ENCODE measurements at regions not wholly inside any gene's neighbourhood (a gene's known extent, or its start where the extent isn't known, plus 50 kb on each side); places are given as distances from the start of the nearest gene placed in this dataset.

DNA sequence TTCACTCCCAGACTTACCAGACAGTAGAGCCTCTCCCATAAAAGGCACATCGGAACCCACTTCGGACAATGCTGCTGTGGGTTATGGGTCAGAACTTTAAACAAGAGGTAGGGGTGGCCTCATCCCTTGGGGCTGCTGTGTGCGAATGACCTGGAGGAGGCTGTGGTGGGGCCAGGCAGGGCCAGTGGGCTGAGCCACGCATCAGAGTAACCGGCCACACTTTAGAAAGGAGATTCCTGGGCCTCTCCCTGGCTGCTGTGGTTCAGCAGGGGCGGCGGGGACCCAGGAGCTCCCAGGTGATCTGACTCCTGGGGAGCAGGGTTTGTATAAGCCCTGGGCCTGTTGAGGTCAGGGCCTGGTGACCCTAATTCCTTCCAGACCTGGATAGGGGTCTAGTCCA, 110.2 kb upstream of the C1orf174 start:
- Histone ChIP-seq H3K27me3 (peaks cover 0 to 18% (median 0%) of the 10 kb centered on the region in 3 donors), H3K4me3 (no peak overlapping the region), H3K36me3 (no peaks in the 10 kb centered on the region), H3K9me3 (peaks cover 0 to 17% (median 10%) of the 10 kb centered on the region in 4 donors), H3K4me1 (no peaks in the 10 kb centered on the region), H3K27ac (no peak overlapping the region)
- peak in 1 of 2 donors; percentile 3 for DNase-seq
- 74 to 94% (median 81%) methylated on average over 3 to 7 of the region's 7 CpGs for WGBS, 5 donors
- intact Hi-C loops (cut with DNase I; ENCODE audit: low total_unique reads): no loop called here
- TF ChIP-seq, protein P1, sequence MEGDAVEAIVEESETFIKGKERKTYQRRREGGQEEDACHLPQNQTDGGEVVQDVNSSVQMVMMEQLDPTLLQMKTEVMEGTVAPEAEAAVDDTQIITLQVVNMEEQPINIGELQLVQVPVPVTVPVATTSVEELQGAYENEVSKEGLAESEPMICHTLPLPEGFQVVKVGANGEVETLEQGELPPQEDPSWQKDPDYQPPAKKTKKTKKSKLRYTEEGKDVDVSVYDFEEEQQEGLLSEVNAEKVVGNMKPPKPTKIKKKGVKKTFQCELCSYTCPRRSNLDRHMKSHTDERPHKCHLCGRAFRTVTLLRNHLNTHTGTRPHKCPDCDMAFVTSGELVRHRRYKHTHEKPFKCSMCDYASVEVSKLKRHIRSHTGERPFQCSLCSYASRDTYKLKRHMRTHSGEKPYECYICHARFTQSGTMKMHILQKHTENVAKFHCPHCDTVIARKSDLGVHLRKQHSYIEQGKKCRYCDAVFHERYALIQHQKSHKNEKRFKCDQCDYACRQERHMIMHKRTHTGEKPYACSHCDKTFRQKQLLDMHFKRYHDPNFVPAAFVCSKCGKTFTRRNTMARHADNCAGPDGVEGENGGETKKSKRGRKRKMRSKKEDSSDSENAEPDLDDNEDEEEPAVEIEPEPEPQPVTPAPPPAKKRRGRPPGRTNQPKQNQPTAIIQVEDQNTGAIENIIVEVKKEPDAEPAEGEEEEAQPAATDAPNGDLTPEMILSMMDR (IDR thresholded peaks at IDR 0.05): no peak
- TF ChIP-seq POLR2AphosphoS5 (IDR thresholded peaks at IDR 0.05) (no peak), EP300 (IDR thresholded peaks at IDR 0.05) (no peak), POLR2A (IDR thresholded peaks at IDR 0.05) (no peak)

DNA sequence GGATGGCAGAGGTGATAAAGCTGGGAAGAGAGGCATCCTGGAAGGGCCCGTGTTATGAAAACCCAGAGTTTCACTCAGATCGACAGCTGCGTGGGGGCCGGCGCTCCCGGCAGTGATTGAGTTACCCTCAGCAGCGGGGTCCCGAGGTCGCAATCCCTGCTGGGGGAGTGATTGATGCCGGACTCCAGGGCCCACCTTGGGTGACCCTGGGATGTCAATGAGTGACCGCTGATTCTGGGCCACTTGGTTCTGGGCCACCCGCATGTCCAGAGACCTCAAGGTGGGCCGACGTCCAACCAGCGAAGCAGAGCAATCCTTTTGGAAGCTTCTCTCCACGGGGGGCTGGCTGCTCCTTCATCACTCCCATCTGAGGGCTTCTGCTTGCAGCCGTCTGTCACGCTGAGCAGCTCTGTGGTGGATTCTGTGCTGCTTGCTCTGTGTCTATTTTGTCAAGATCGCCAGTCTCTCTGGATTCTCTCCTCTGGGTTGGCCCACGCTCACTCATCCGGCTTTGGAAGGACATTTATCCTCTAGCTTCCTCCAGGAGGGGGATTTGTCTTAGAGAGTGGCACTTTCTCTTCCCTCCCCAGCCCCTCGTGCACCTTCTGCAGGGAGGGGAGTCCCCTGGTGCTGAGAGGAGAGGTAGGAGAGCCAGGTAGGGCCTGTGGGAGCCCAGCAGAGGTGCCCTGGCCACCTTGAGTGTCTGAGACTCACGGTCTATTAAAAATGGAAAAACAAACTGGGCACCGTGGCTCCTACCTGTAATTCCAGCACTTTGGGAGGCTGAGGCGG, 110.9 kb upstream of the C1orf174 start:
- intact Hi-C loops (cut with DNase I; ENCODE audit: low total_unique reads): no loop called here

DNA sequence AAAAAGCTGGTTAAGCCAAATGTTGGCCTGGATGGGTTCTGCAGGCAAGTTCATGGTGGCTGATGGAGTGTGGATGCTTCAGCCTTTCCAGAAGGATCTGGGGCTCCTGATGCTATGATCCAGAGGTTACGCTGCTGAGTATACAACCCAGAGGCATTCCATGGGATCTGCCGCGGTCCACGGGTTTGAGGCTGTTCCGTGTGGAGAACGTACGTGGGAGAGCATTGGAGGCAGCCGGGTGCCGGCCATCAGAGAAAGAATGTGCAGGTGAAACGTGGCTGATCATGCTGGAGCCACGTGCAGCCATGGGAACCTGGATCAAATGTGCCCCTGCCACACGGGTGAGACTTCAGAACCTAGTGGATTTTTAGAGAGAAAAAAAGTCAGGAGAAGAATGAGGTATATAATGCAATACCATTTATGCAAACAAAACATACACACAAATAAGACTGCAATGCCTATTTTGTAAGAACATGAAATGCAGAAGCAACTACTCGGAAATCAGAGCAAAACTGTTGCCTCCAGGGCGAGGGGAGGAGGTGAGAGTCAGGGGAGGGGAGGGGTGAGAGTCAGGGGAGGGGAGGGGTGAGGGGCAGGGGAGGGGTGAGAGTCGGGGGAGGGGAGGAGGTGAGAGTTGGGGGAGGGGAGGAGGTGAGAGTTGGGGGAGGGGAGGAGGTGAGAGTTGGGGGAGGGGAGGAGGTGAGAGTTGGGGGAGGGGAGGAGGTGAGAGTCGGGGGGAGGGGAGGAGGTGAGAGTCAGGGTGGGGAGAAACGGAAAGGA, 116.5 kb upstream of the C1orf174 start:
- H3K27ac ChIP-seq: no peak overlapping the region
- no peaks in the 10 kb centered on the region for H3K36me3 ChIP-seq
- H3K4me3 ChIP-seq: no peak overlapping the region
- no peak for DNase-seq
- intact Hi-C loops (cut with DNase I; ENCODE audit: low total_unique reads): no loop called here
- H3K9me3 ChIP-seq: no peaks in the 10 kb centered on the region
- H3K27me3 ChIP-seq: peaks cover 0 to 16% (median 4%) of the 10 kb centered on the region in 3 donors
- TF ChIP-seq EP300 (IDR thresholded peaks at IDR 0.05): no peak
- TF ChIP-seq POLR2AphosphoS5 (IDR thresholded peaks at IDR 0.05): no peak
- TF ChIP-seq POLR2A (IDR thresholded peaks at IDR 0.05): no peak
- TF ChIP-seq, protein P1 (IDR thresholded peaks at IDR 0.05): no peak
- no peaks in the 10 kb centered on the region for H3K4me1 ChIP-seq
- 72 to 85% (median 79%) methylated on average over 16 to 17 of the region's 17 CpGs for WGBS, 5 donors

More for the DNA sequence above, 110.9 kb upstream of the C1orf174 start:
- TF ChIP-seq POLR2A (IDR thresholded peaks at IDR 0.05): no peak
- TF ChIP-seq, protein P1 (IDR thresholded peaks at IDR 0.05): no peak
- TF ChIP-seq POLR2AphosphoS5 (IDR thresholded peaks at IDR 0.05): no peak
- H3K4me3 ChIP-seq: no peak overlapping the region
- H3K4me1 ChIP-seq: no peaks in the 10 kb centered on the region
- peak in 1 of 2 donors; percentile 11 for DNase-seq
- H3K9me3 ChIP-seq: peaks cover 0 to 17% (median 10%) of the 10 kb centered on the region in 4 donors
- peaks cover 0 to 18% (median 0%) of the 10 kb centered on the region in 3 donors for H3K27me3 ChIP-seq
- H3K36me3 ChIP-seq: no peaks in the 10 kb centered on the region
- H3K27ac ChIP-seq: no peak overlapping the region
- WGBS, 5 donors: 54 to 67% (median 66%) methylated on average over 21 to 25 of the region's 25 CpGs

DNA sequence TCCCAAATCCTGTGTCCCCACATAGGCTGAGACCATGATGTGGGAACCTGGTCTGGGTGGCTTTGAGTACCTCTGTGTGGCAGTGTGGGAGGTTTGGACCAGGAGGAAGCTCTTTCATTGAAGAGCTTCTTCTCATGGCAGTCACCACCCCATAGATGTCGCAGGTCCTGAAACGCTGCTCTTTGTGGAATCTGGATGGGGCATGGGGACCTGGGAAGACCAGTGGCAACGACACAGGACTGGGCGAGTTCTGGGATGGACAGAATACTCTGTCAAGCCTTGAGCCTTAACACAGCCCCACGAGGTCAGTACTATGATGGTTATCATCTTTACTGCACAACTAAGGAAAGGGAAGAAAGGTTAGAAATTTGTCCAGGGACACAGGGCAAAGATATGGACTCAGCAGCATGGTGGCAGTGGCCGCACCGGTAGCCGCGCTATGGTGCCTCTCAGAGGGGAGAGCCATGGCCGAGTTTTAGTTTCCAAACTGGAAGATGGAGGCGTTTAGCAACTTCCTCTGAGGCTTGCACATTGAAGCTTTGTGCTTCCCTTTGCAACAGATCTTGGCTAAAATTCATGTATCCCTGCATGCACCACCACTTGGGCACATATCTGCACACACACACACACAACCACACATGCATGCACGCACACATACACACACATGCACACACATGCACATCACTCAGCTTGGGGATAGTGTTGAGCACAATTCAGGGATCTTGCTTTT, 117.7 kb upstream of the C1orf174 start:
- intact Hi-C loops (cut with DNase I; ENCODE audit: low total_unique reads): no loop called here
- Histone ChIP-seq H3K4me1 (no peaks in the 10 kb centered on the region), H3K27me3 (peaks cover 0 to 16% (median 4%) of the 10 kb centered on the region in 3 donors), H3K36me3 (no peaks in the 10 kb centered on the region), H3K9me3 (no peaks in the 10 kb centered on the region), H3K27ac (no peak overlapping the region), H3K4me3 (no peak overlapping the region)
- no peak for DNase-seq
- TF ChIP-seq, protein P1 (IDR thresholded peaks at IDR 0.05): no peak
- TF ChIP-seq EP300 (IDR thresholded peaks at IDR 0.05) (no peak), POLR2AphosphoS5 (IDR thresholded peaks at IDR 0.05) (no peak), POLR2A (IDR thresholded peaks at IDR 0.05) (no peak)
- 74 to 86% (median 84%) methylated on average over 12 of the region's 12 CpGs for WGBS, 5 donors
